ENCODE measurements at regions not wholly inside any gene's neighbourhood (a gene's known extent, or its start where the extent isn't known, plus 50 kb on each side); places are given as distances from the start of the nearest gene placed in this dataset.

- no peak for TF ChIP-seq POLR2AphosphoS5 (IDR thresholded peaks at IDR 0.05)
- TF ChIP-seq CTCF (IDR thresholded peaks at IDR 0.05) = no peak
- TF ChIP-seq EP300 (IDR thresholded peaks at IDR 0.05; ENCODE audit: low read depth) = no peak
- no peak for TF ChIP-seq POLR2A (IDR thresholded peaks at IDR 0.05)
These were observed 159.8 kb upstream of the PLCXD3 start for GRCh38 chr5:41670216-41670615.

Measured in transverse colon (tissue), 4 donors.